MM.1S (cell line): ENCODE measurements at regions not wholly inside any gene's neighbourhood (a gene's known extent, or its start where the extent isn't known, plus 50 kb on each side); places are given as distances from the start of the nearest gene placed in this dataset.

ENCODE experiments used
- EZH2 ChIP-seq: fragments of 300-600 bp; sonication (generic); optimal IDR thresholded peaks from 2 replicates; pipeline ENCODE3; 2017; ENCODE audit warnings: low read depth, mild to moderate bottlenecking, antibody characterized with exemption, low read length, mixed read lengths
- EZH2phosphoT487 ChIP-seq: fragments of 300-600 bp; sonication (generic); IDR thresholded peaks from 2 replicates; pipeline ENCODE4 v1.6.1; 2018; ENCODE audit warnings: antibody characterized with exemption, low read length
- TF ChIP-seq, protein P1 (sequence below): fragments of 300-600 bp; sonication (generic); IDR thresholded peaks from 2 replicates; pipeline ENCODE4 v1.5.1; 2016; ENCODE audit warnings: antibody characterized with exemption, low read length, mixed read lengths

DNA sequence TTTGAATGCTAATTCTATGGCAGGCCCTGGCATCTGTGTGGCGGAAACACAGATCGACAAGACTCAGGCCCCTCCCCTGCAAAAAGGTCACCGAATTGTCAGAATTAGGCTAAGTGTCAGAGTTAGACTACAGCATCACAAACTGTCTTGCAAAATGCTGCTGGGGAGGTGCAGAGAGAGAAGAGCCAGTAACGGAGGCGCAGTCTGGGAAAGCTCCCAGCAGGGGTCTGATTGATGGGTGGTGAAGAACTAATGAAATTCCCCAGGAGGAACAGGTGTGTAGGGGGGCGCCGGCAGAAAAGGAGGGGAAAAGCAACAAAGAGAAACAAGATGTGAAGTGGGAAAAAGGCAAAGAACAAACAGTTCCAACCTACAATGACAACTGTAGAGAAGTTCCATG lies 72.7 kb upstream of the TAMM41 start:
- TF ChIP-seq, protein P1, sequence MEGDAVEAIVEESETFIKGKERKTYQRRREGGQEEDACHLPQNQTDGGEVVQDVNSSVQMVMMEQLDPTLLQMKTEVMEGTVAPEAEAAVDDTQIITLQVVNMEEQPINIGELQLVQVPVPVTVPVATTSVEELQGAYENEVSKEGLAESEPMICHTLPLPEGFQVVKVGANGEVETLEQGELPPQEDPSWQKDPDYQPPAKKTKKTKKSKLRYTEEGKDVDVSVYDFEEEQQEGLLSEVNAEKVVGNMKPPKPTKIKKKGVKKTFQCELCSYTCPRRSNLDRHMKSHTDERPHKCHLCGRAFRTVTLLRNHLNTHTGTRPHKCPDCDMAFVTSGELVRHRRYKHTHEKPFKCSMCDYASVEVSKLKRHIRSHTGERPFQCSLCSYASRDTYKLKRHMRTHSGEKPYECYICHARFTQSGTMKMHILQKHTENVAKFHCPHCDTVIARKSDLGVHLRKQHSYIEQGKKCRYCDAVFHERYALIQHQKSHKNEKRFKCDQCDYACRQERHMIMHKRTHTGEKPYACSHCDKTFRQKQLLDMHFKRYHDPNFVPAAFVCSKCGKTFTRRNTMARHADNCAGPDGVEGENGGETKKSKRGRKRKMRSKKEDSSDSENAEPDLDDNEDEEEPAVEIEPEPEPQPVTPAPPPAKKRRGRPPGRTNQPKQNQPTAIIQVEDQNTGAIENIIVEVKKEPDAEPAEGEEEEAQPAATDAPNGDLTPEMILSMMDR = no peak
- TF ChIP-seq EZH2phosphoT487 = no peak
- no peak for TF ChIP-seq EZH2
